ENCODE measurements at regions not wholly inside any gene's neighbourhood (a gene's known extent, or its start where the extent isn't known, plus 50 kb on each side); places are given as distances from the start of the nearest gene placed in this dataset.

- POLR2A ChIA-PET: no interaction called here
- no peaks in the 10 kb centered on the region for H3K9me3 Mint-ChIP-seq
These were observed 59.9 kb upstream of the CDKN2AIP start for GRCh38 chr4:183384516-183384915.

GRCh38 chr4:183384983-183385382, 59.5 kb upstream of the CDKN2AIP start:
- H3K4me1 Mint-ChIP-seq: no peaks in the 10 kb centered on the region
- TF ChIP-seq CTCF (IDR thresholded peaks at IDR 0.05): no peak
- POLR2A ChIA-PET: no interaction called here
- no peak for DNase-seq
- no peaks in the 10 kb centered on the region for H3K36me3 Mint-ChIP-seq (ENCODE audit: low read depth)
- no peak overlapping the region for H3K4me3 Mint-ChIP-seq
- H3K9me3 Mint-ChIP-seq: no peaks in the 10 kb centered on the region
- intact Hi-C loops (cut with micrococcal nuclease): no loop called here
- CTCF ChIA-PET: no interaction called here
- H3K27me3 Mint-ChIP-seq: peaks cover 9% of the 10 kb centered on the region
- no peak overlapping the region for H3K27ac Mint-ChIP-seq
- no peak for ATAC-seq (ENCODE audit: low read depth)

More at GRCh38 chr4:183384516-183384915, 59.9 kb upstream of the CDKN2AIP start:
- Mint-ChIP-seq H3K4me3 (no peak overlapping the region), H3K4me1 (no peaks in the 10 kb centered on the region), H3K27ac (no peak overlapping the region), H3K36me3 (ENCODE audit: low read depth) (no peaks in the 10 kb centered on the region), H3K27me3 (peaks cover 9% of the 10 kb centered on the region)
- TF ChIP-seq CTCF (IDR thresholded peaks at IDR 0.05): no peak
- CTCF ChIA-PET: no interaction called here
- ATAC-seq (ENCODE audit: low read depth) (no peak), DNase-seq (no peak)
- intact Hi-C loops (cut with micrococcal nuclease): no loop called here

DNA sequence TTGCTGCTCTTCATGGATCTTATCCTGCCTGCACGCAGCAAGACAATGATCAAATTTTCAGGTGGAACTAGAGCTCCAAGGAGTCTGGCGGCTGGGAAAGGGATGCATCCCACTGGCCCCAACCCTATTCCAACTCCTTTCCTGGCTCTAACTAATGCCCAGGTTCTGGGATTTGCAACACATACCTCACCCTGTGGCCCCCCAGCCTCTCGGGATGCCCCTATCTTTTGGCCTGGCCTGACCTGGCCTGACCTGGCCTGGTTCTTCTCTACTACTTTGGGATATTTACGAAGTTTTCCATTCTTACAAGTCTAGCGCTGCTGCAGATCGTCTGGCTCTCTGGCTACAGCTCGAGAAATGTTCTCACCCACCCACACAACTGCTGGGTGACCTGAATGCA, 56.4 kb upstream of the CDKN2AIP start:
- ChIA-PET POLR2A (no interaction called here), CTCF (no interaction called here)
- no peak for DNase-seq
- no peak for ATAC-seq (ENCODE audit: low read depth)
- intact Hi-C loops (cut with micrococcal nuclease): no loop called here
- Mint-ChIP-seq H3K4me3 (no peak overlapping the region), H3K4me1 (peaks cover 5% of the 10 kb centered on the region), H3K27me3 (peaks cover 17% of the 10 kb centered on the region), H3K9me3 (no peaks in the 10 kb centered on the region), H3K36me3 (ENCODE audit: low read depth) (no peaks in the 10 kb centered on the region), H3K27ac (no peak overlapping the region)
- TF ChIP-seq CTCF (IDR thresholded peaks at IDR 0.05): no peak

GRCh38 chr4:183388777-183389176, 55.7 kb upstream of the CDKN2AIP start:
- CTCF ChIA-PET: no interaction called here
- peaks cover 5% of the 10 kb centered on the region for H3K4me1 Mint-ChIP-seq
- H3K4me3 Mint-ChIP-seq: no peak overlapping the region
- H3K9me3 Mint-ChIP-seq: no peaks in the 10 kb centered on the region
- H3K27me3 Mint-ChIP-seq: peaks cover 18% of the 10 kb centered on the region
- intact Hi-C loops (cut with micrococcal nuclease): no loop called here
- ATAC-seq (ENCODE audit: low read depth): no peak
- no peak overlapping the region for H3K27ac Mint-ChIP-seq
- DNase-seq: no peak
- POLR2A ChIA-PET: no interaction called here
- no peak for TF ChIP-seq CTCF (IDR thresholded peaks at IDR 0.05)
- no peaks in the 10 kb centered on the region for H3K36me3 Mint-ChIP-seq (ENCODE audit: low read depth)

DNA sequence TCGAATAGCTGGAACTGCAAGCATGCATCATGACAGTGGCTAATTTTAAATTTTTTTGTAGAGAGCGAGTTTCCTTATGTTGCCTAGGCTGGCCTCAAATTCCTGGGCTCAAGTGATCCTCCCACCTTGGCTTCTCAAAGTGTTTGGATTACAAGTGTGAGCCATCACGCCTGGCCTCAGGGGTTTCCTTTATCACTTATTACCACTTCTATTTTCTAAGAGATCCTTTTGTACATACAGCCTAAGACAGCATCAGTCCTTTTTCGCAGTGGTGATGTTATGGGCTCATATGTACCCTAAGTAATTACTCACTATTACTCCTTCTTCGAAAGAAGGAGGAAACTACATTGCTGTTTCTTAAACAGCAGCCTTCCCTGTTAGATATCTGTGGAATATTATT, 54.1 kb upstream of the CDKN2AIP start:
- no peaks in the 10 kb centered on the region for H3K36me3 Mint-ChIP-seq (ENCODE audit: low read depth)
- CTCF ChIA-PET: no interaction called here
- no peak for ATAC-seq (ENCODE audit: low read depth)
- H3K4me3 Mint-ChIP-seq: no peak overlapping the region
- H3K9me3 Mint-ChIP-seq: no peaks in the 10 kb centered on the region
- no peak overlapping the region for H3K27ac Mint-ChIP-seq
- peaks cover 19% of the 10 kb centered on the region for H3K27me3 Mint-ChIP-seq
- POLR2A ChIA-PET: no interaction called here
- TF ChIP-seq CTCF (IDR thresholded peaks at IDR 0.05): no peak
- no peak for DNase-seq
- H3K4me1 Mint-ChIP-seq: peaks cover 5% of the 10 kb centered on the region
- intact Hi-C loops (cut with micrococcal nuclease): loop anchor here (10.0 kb wide), 1 partner anchor 296 kb away; the partner anchor contains the start of gene WWC2
